ENCODE measurements at regions not wholly inside any gene's neighbourhood (a gene's known extent, or its start where the extent isn't known, plus 50 kb on each side); places are given as distances from the start of the nearest gene placed in this dataset.

- DNase-seq (ENCODE audit: low read depth) = no peak
Observed at GRCh38 chr5:133715616-133716015, 103.3 kb upstream of the FSTL4 start.

- DNase-seq (ENCODE audit: low read depth) = no peak
Observed at GRCh38 chr5:133715216-133715615, 102.9 kb upstream of the FSTL4 start.

DNA sequence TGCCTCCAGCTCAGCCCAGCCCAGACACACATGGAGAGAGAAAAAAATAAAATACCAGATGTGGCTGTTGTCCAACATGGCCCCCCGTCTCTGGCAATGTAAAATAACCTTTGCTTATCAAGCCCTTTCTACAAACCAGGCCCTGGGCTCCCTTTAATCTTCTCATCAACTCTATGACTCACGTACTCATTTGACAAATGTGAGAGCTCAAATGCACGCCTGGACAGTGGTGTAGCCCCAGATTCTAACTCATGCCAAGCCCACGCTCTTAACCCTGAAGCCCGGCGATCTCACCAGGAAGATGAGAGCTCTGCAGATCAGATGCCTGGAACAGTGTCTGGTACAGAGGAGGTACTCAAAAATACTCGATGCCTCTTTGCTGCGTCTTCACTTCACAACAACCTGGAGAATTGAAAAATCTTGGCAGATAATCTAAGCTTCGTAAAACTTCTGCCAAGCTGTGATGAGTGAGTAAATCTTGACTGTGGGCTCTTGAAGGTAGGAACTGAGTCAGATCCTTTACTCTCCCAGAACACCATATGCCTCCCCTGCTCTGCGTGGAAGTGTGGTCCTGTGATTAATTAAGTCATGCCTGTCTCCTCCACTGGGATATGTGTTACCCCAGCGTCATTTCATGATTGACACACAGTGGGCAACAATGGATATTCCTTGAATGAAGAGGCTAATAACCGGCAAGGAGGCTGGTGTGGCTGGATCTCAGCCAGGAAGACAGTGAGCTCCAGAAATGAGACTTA, 102.0 kb upstream of the FSTL4 start:
- DNase-seq (ENCODE audit: low read depth) = no peak

DNA sequence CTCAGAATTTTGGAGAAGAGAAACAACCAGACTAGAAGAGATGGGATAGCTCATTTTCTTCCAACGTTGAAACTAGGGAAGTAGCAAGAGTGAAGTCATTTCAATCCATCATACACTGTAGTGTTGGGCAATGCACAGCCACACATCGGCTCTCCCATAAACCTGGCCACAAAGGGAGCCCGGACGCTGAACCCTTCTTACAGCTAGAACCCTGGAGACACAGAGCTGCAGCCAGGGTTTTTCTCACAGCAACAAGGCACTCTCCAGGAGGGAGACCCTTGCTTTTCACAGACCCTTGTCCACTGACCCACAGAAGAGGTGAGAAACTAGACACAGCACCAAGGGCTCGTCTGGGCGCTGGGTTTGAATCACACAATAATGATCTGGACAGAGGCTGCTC, 101.4 kb upstream of the FSTL4 start:
- no peak for DNase-seq (ENCODE audit: low read depth)

- DNase-seq (ENCODE audit: low read depth) = no peak
Observed at GRCh38 chr5:133713209-133713608, 100.9 kb upstream of the FSTL4 start.

DNA sequence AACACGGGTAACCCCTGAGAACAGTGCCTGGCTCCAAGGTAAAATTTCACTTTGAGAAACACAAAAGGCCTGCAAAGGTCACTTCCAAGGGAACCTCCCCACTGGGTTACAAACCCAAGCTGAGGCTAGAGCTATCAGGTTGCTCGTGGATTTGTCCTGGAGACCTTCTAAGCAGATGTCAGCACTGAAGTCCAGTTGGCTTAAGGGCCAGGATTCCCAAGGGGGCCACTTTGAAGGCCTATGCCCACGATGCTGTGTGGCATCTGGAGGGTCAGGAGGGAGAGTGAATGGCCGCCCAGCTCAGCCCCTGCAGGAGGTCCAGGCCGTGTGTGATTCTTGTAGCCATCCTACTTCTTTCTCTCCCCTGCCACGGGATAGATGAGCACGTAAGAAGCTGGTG, 100.2 kb upstream of the FSTL4 start:
- no peak for DNase-seq (ENCODE audit: low read depth)

DNA sequence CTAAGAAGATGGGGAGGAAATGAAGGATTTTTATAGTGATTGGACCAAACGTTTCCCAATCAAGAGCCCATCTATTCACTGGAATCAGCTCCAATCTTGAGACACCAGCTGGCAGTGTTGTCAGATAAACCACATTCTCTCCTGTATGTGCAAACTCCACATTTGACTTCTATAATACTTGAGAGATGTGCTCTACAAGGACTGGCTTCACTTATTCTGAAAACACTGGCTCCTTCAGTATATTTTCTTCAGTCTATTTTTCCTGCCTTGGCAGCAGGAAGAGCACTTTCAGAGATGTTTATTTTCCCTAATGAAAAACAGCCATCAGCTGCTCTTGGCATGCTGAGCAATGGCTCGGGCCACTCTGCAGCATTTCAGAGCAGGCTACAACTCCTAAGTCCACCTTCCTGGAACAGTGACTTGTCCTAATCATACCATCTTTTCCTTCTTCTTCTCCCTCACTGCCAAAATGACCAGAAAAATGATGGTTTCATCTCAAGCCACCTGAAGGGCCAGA, 96.9 kb upstream of the FSTL4 start:
- DNase-seq (ENCODE audit: low read depth) = no peak

GRCh38 chr5:133708331-133708850, 96.0 kb upstream of the FSTL4 start:
- no peak for DNase-seq (ENCODE audit: low read depth)

GRCh38 chr5:133707629-133708028, 95.3 kb upstream of the FSTL4 start:
- no peak for DNase-seq (ENCODE audit: low read depth)

- no peak for DNase-seq (ENCODE audit: low read depth)
Observed at GRCh38 chr5:133706506-133707430, 94.4 kb upstream of the FSTL4 start.

DNA sequence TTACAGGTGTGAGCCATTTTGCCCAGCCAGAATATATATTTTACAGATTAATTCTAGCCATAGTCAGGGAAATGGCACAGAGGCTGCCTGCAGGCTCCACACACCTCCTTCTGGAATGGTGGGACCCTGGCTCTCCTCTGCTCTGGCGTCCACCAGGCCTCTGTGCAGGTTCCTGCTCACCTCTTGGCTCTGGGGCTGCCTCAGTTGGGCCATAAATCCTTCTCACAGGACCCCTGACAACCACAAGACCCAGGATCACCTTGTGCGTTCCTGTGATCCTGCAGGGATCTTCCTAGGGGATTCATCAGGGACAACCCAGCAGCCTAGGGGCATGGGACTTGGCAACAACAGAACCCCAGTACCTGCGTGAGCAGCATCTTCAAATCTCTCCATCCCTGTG, 93.0 kb upstream of the FSTL4 start:
- no peak for DNase-seq (ENCODE audit: low read depth)

DNA sequence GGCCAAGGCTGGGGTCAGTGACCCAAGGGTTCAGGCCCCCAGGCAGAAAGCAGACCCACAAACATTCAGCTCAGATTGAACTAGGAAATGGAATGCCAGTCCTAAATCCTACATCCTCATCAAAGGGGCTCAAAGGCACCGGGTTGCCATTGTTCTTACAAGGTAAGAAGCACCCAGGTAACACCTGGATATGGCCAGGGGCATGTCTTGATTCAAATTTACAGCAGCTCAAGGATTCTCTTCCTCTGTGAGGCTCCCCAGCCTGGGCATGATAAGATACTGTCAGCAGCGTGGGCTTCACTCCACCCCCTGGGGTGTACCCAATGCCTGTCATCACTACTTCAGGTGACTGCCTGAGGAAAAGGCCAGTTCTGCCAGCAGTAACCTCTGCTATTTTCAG, 92.1 kb upstream of the FSTL4 start:
- no peak for DNase-seq (ENCODE audit: low read depth)

DNA sequence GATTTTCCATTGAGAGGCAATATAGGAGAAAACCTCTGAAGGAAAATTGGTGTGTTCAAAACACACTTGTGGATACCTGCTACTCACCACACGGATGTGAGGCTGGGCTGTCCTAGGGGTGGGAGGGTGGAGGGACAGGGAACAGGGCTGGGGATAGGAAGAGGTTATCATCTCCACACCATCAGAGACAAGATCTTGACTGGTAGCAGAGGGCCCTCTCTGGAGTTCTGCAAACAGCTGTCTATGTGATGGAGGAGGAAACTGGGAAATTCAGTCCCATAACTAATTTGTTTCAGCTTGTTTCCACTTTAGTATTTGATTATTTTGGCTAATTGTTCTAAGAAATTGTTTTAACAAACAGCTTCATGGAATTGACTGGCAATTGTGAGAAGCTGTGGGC, 91.6 kb upstream of the FSTL4 start:
- no peak for DNase-seq (ENCODE audit: low read depth)

- DNase-seq (ENCODE audit: low read depth) = no peak
Observed at GRCh38 chr5:133702791-133703770, 90.7 kb upstream of the FSTL4 start.

DNA sequence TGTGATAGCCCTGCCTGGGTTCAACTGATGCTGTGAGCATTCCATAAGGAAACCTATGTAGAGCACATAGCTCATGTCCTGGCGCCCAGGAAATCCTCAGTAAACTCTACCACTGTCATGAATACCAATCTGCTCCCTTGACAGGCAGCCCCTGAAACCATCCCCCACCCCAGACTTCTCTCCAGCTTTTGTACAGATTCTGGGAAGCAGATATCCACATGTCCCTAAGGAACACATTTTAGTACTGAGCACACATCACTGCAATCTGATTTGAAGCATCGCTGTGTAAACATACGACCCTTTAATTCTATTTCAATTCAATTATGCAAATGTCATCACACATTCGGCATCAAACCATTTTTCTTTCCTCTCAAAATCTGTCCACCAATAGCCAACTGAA, 89.5 kb upstream of the FSTL4 start:
- DNase-seq (ENCODE audit: low read depth) = no peak

GRCh38 chr5:133700251-133700650, 87.9 kb upstream of the FSTL4 start:
- no peak for DNase-seq (ENCODE audit: low read depth)

- DNase-seq (ENCODE audit: low read depth) = no peak
Observed at GRCh38 chr5:133698646-133699526, 86.5 kb upstream of the FSTL4 start.

DNA sequence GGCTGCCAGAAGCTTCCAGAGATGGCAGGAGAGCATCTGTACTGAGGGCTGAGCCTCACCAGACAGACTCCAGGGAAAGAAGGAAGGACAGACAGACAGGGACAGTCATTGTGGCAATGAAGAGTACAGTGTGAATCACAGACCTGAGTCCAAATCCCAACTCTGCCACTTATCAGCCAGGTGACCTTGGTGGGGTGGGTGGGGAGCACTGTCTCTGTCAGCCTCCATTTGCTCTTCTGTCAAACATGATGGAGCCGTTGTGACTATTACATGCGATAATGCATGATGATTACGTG, 85.9 kb upstream of the FSTL4 start:
- no peak for DNase-seq (ENCODE audit: low read depth)

DNA sequence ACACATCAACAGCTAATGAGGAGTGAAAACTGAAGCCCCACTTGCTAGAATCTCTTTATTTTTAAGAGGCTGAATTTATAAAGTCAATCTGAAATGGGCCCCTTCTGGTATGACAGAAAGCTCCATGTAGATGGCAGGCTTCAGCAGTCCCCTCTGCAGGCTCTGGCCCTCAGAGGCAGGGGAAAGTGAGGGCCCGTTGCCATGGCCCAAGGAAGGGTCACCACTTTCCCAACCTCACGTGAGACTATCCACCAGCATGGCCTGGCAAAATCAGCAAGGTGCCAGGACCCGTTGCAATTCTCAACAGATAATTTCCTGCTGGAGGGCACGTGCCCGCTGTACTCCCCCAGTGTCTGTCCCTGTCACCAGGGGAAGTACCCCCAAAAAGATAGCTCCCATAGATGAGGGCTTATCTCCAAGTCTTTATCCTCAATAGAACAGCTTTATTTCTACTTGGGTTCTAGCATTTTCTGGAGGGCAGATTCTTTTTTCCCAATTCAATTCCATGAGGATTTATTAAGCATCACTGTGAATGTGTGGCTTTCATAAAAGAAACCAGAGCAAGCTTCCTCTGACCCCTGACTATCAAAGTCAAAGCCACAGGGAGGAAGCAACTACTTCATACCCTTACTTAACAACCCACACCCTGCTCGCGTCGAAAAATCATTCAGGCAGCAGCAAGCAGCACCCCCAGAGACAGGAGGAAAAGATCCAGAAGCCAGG, 85.4 kb upstream of the FSTL4 start:
- DNase-seq (ENCODE audit: low read depth) = no peak
